ENCODE measurements at regions not wholly inside any gene's neighbourhood (a gene's known extent, or its start where the extent isn't known, plus 50 kb on each side); places are given as distances from the start of the nearest gene placed in this dataset.
"Not testable (repeated sequence)": the region's sequence is repeated elsewhere in the genome, so short reads cannot be mapped to it uniquely, and the experiment has no call there.

- not testable (repeated sequence) for DNase-seq (ENCODE audit: low read depth in 2 of 2)
Observed at GRCh38 chr10:109809954-109810353, 113.4 kb downstream of the XPNPEP1 start.

- not testable (repeated sequence) for DNase-seq (ENCODE audit: low read depth in 2 of 2)
Observed at GRCh38 chr10:109801191-109801590, 122.1 kb downstream of the XPNPEP1 start.

- DNase-seq (ENCODE audit: low read depth in 2 of 2): no peak
Observed at GRCh38 chr10:109790647-109791046, 132.7 kb downstream of the XPNPEP1 start.

- DNase-seq (ENCODE audit: low read depth in 2 of 2): no peak
Observed at GRCh38 chr10:109784236-109784635, 139.1 kb downstream of the XPNPEP1 start.

- DNase-seq (ENCODE audit: low read depth in 2 of 2): no peak
Observed at GRCh38 chr10:109783286-109783685, 140.0 kb downstream of the XPNPEP1 start.

GRCh38 chr10:109780997-109781396 is 142.3 kb downstream of the XPNPEP1 start:
- no peak for DNase-seq (ENCODE audit: low read depth in 2 of 2)

GRCh38 chr10:109778993-109779392 is 144.3 kb downstream of the XPNPEP1 start:
- no peak for DNase-seq (ENCODE audit: low read depth in 2 of 2)

GRCh38 chr10:109774121-109774440 is 149.2 kb downstream of the XPNPEP1 start:
- DNase-seq (ENCODE audit: low read depth in 2 of 2): no peak

GRCh38 chr10:109773288-109774120 is 149.8 kb downstream of the XPNPEP1 start:
- DNase-seq (ENCODE audit: low read depth in 2 of 2): no peak

GRCh38 chr10:109770663-109771062 is 152.6 kb downstream of the XPNPEP1 start:
- DNase-seq (ENCODE audit: low read depth in 2 of 2): no peak

- no peak for DNase-seq (ENCODE audit: low read depth in 2 of 2)
Observed at GRCh38 chr10:109769966-109770365, 153.3 kb downstream of the XPNPEP1 start.

- DNase-seq (ENCODE audit: low read depth in 2 of 2): no peak
Observed at GRCh38 chr10:109765838-109766237, 157.5 kb downstream of the XPNPEP1 start.

GRCh38 chr10:109762555-109762954 is 160.8 kb downstream of the XPNPEP1 start:
- DNase-seq (ENCODE audit: low read depth in 2 of 2): no peak

- DNase-seq (ENCODE audit: low read depth in 2 of 2): not testable (repeated sequence)
Observed at GRCh38 chr10:109757670-109758069, 165.6 kb downstream of the XPNPEP1 start.

- DNase-seq (ENCODE audit: low read depth in 2 of 2): no peak
Observed at GRCh38 chr10:109746861-109747260, 176.4 kb downstream of the XPNPEP1 start.

- DNase-seq (ENCODE audit: low read depth in 2 of 2): no peak
Observed at GRCh38 chr10:109744020-109744419, 179.3 kb downstream of the XPNPEP1 start.

GRCh38 chr10:109743574-109743973 is 179.7 kb downstream of the XPNPEP1 start:
- no peak for DNase-seq (ENCODE audit: low read depth in 2 of 2)

GRCh38 chr10:109743146-109743545 is 180.2 kb downstream of the XPNPEP1 start:
- no peak for DNase-seq (ENCODE audit: low read depth in 2 of 2)

GRCh38 chr10:109741712-109742111 is 181.6 kb downstream of the XPNPEP1 start:
- DNase-seq (ENCODE audit: low read depth in 2 of 2): no peak

- DNase-seq (ENCODE audit: low read depth in 2 of 2): no peak
Observed at GRCh38 chr10:109740436-109740835, 182.9 kb downstream of the XPNPEP1 start.

GRCh38 chr10:109737626-109738025 is 185.7 kb downstream of the XPNPEP1 start:
- DNase-seq (ENCODE audit: low read depth in 2 of 2): no peak

- no peak for DNase-seq (ENCODE audit: low read depth in 2 of 2)
Observed at GRCh38 chr10:109737009-109737408, 186.3 kb downstream of the XPNPEP1 start.

- DNase-seq (ENCODE audit: low read depth in 2 of 2): no peak
Observed at GRCh38 chr10:109735776-109736175, 187.5 kb downstream of the XPNPEP1 start.
